ENCODE measurements at regions not wholly inside any gene's neighbourhood (a gene's known extent, or its start where the extent isn't known, plus 50 kb on each side); places are given as distances from the start of the nearest gene placed in this dataset.

GRCh38 chr4:31408121-31408520, 688.0 kb downstream of the PCDH7 start:
- no peaks in the 10 kb centered on the region for H3K9me3 ChIP-seq
- ATAC-seq (no peak), DNase-seq (no peak)
- intact Hi-C loops (cut with DNase I), result no loop called here
- no peak overlapping the region for H3K4me3 ChIP-seq
- no peaks in the 10 kb centered on the region for H3K36me3 ChIP-seq
- H3K27ac ChIP-seq, result no peak overlapping the region
- TF ChIP-seq POLR2A (IDR thresholded peaks at IDR 0.05), result no peak
- TF ChIP-seq, protein P1, sequence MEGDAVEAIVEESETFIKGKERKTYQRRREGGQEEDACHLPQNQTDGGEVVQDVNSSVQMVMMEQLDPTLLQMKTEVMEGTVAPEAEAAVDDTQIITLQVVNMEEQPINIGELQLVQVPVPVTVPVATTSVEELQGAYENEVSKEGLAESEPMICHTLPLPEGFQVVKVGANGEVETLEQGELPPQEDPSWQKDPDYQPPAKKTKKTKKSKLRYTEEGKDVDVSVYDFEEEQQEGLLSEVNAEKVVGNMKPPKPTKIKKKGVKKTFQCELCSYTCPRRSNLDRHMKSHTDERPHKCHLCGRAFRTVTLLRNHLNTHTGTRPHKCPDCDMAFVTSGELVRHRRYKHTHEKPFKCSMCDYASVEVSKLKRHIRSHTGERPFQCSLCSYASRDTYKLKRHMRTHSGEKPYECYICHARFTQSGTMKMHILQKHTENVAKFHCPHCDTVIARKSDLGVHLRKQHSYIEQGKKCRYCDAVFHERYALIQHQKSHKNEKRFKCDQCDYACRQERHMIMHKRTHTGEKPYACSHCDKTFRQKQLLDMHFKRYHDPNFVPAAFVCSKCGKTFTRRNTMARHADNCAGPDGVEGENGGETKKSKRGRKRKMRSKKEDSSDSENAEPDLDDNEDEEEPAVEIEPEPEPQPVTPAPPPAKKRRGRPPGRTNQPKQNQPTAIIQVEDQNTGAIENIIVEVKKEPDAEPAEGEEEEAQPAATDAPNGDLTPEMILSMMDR (IDR thresholded peaks at IDR 0.05), result no peak
- WGBS (ENCODE audit: insufficient coverage, low coverage, low lambda C conversion rate, missing lambda C conversion rate), result 57% methylated on average over 3 of the region's 3 CpGs
- H3K27me3 ChIP-seq, result no peaks in the 10 kb centered on the region
- H3K4me1 ChIP-seq, result peaks cover 0 to 5% (median 0%) of the 10 kb centered on the region in 4 donors

DNA sequence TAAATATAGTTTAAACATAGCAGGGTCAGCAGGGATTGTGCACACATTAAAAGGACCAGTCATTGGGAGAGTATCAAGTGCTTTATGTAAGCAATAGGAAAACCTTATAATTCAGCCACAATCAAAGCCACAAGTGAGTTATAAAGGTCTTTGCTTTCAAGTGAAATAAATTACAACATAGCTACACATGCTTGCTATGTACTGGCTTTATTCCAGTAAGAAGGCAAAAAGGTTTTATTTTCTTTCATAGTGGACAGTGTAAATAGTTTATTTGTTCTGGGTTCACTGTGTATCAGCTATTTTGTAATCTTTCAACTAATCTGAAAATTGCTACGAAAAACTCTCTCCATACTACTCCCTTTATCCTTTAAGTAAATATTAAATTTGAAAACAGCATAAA, 691.4 kb downstream of the PCDH7 start:
- Histone ChIP-seq H3K36me3 (no peaks in the 10 kb centered on the region), H3K9me3 (no peaks in the 10 kb centered on the region), H3K4me1 (peaks cover 0 to 5% (median 0%) of the 10 kb centered on the region in 4 donors), H3K27me3 (no peaks in the 10 kb centered on the region), H3K27ac (no peak overlapping the region), H3K4me3 (no peak overlapping the region)
- WGBS (ENCODE audit: insufficient coverage, low coverage, low lambda C conversion rate, missing lambda C conversion rate), result 35% methylated on average over 1 of the region's 1 CpG
- TF ChIP-seq, protein P1 (IDR thresholded peaks at IDR 0.05), result no peak
- no peak for TF ChIP-seq POLR2A (IDR thresholded peaks at IDR 0.05)
- DNase-seq (no peak), ATAC-seq (peak in 1 of 4 donors; percentile 65)
- intact Hi-C loops (cut with DNase I), result no loop called here

DNA sequence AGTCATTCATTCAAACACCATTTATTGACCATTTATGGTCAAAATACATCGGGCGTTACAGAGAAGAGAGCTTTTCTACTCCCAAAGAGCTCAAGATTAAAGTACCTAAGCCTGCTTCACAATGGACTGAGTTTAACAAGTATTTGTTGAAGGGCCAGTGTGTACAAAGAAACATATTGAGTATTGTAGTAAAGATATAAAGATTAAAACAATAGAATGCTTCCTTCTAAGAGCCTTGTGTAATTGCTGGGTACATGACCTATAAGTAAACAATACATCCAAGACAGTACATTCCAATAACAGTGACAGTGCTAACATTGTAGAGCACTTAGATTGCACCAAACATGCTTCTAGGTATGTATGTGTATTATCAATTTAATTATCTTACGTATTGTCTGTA, 695.5 kb downstream of the PCDH7 start:
- no peak for TF ChIP-seq POLR2A (IDR thresholded peaks at IDR 0.05)
- 77% methylated on average over 3 of the region's 3 CpGs for WGBS (ENCODE audit: insufficient coverage, low coverage, low lambda C conversion rate, missing lambda C conversion rate)
- Histone ChIP-seq H3K4me3 (no peak overlapping the region), H3K27ac (no peak overlapping the region), H3K36me3 (no peaks in the 10 kb centered on the region), H3K4me1 (peaks cover 0 to 5% (median 0%) of the 10 kb centered on the region in 4 donors), H3K9me3 (no peaks in the 10 kb centered on the region), H3K27me3 (no peaks in the 10 kb centered on the region)
- intact Hi-C loops (cut with DNase I), result no loop called here
- no peak for DNase-seq
- no peak for ATAC-seq

DNA sequence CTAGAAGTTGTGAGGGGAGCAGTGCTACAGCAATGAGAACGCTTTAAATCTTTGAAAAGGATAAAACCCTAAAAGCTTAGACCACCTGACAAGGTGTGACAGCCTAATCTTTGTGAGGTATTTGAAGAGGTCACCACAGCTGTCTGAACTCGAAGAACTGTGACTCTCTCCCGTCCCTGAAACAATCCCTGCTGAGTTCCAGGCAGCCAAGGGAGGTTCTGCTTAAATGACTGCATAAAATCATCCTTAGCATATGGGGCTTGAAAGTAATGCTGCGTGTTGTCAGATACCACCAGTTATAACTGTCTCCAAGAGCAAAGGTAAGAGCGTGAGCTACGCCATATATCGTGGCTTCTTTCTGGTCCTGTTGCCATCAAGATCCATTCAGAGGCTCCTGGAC, 696.3 kb downstream of the PCDH7 start:
- no peaks in the 10 kb centered on the region for H3K27me3 ChIP-seq
- 48% methylated on average over 7 of the region's 7 CpGs for WGBS (ENCODE audit: insufficient coverage, low coverage, low lambda C conversion rate, missing lambda C conversion rate)
- no peak overlapping the region for H3K4me3 ChIP-seq
- peaks cover 0 to 1% (median 0%) of the 10 kb centered on the region in 4 donors for H3K4me1 ChIP-seq
- no peak overlapping the region for H3K27ac ChIP-seq
- no peak for DNase-seq
- H3K36me3 ChIP-seq, result no peaks in the 10 kb centered on the region
- intact Hi-C loops (cut with DNase I), result no loop called here
- TF ChIP-seq, protein P1 (IDR thresholded peaks at IDR 0.05), result no peak
- no peak for TF ChIP-seq POLR2A (IDR thresholded peaks at IDR 0.05)
- H3K9me3 ChIP-seq, result no peaks in the 10 kb centered on the region
- ATAC-seq, result no peak

DNA sequence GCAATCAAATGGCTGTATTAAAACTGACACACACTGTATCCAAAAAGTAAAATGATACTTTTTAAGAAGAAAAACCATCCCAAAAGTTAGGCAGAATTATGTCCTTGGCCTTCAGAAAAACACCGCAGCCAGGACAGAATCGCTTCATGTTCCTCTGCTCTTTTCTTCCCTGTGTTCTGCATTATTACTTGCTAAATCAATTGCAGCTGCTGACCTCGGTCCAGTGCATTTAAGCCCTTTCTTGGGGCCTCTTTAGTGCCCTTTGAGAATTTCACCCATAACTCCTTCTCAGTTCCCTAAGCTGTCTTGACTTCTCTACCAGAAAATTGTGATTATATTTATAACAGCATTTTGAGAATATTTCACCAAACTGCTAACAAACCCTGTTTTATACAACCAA, 696.9 kb downstream of the PCDH7 start:
- ATAC-seq (no peak), DNase-seq (no peak)
- Histone ChIP-seq H3K27me3 (no peaks in the 10 kb centered on the region), H3K4me1 (no peaks in the 10 kb centered on the region), H3K4me3 (no peak overlapping the region), H3K36me3 (no peaks in the 10 kb centered on the region), H3K9me3 (no peaks in the 10 kb centered on the region), H3K27ac (no peak overlapping the region)
- WGBS (ENCODE audit: insufficient coverage, low coverage, low lambda C conversion rate, missing lambda C conversion rate), result 47% methylated on average over 3 of the region's 3 CpGs
- TF ChIP-seq, protein P1 (IDR thresholded peaks at IDR 0.05), result no peak
- TF ChIP-seq POLR2A (IDR thresholded peaks at IDR 0.05), result no peak
- intact Hi-C loops (cut with DNase I), result no loop called here

Measured in right lobe of liver (tissue), 6 donors.